Left ventricle myocardium inferior (tissue), 1 donor: ENCODE measurements at regions not wholly inside any gene's neighbourhood (a gene's known extent, or its start where the extent isn't known, plus 50 kb on each side); places are given as distances from the start of the nearest gene placed in this dataset.
"Not testable (repeated sequence)": the region's sequence is repeated elsewhere in the genome, so short reads cannot be mapped to it uniquely, and the experiment has no call there.

Source experiments
- DNase-seq: peaks from one replicate; pipeline ENCODE4 v3.0.0-alpha.2; 2020
- H3K27ac ChIP-seq: fragments of 200-600 bp; replicated peaks from 2 replicates; pipeline ENCODE4 v1.8.0; 2021
- H3K27me3 ChIP-seq: fragments of 200-600 bp; 2 replicates; pipeline ENCODE4 v1.8.0; 2021; ENCODE audit warnings: low read depth
- H3K36me3 ChIP-seq: fragments of 200-600 bp; 2 replicates; pipeline ENCODE4 v1.8.0; 2021
- H3K4me1 ChIP-seq: fragments of 200-600 bp; 2 replicates; pipeline ENCODE4 v1.8.0; 2021
- H3K4me3 ChIP-seq: fragments of 200-600 bp; 2 replicates; pipeline ENCODE4 v1.8.0; 2021; ENCODE audit warnings: mild to moderate bottlenecking, moderate library complexity
- H3K9me3 ChIP-seq: fragments of 200-600 bp; replicated peaks from 2 replicates; pipeline ENCODE4 v1.8.0; 2021
- intact Hi-C: fragments of 100-400 bp; cut with micrococcal nuclease; formaldehyde crosslinking; loops from one replicate; pipeline ENCODE4 v1.11.0; 2022
- TF ChIP-seq, protein P1 (sequence below): fragments of 200-600 bp; IDR thresholded peaks from 2 replicates; pipeline ENCODE4 v1.8.0; 2021; ENCODE audit warnings: antibody characterized with exemption, mild to moderate bottlenecking, borderline replicate concordance
- donor health status: DM: no; HTN: yes; CAD: no; lungs with severe emphysema.

DNA sequence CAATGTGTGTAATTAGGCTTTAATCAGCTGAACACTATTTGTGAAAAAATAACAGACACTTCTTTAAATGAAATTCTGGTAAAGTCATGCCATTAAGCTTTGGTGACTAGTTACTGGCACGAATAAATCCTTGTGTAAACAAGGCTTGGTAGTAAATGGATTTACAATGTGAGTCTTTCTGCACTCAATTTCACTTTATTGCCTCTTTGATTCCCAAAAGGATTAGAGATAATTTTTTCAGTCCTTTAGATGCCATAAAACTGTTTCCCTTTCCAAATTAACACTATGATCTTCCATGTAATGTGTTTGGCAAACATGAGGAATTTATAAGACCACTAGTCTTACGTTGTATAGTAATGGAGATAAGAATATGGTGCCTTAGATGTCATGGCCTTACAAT, 339.5 kb upstream of the DNAJC19 start:
- TF ChIP-seq, protein P1, sequence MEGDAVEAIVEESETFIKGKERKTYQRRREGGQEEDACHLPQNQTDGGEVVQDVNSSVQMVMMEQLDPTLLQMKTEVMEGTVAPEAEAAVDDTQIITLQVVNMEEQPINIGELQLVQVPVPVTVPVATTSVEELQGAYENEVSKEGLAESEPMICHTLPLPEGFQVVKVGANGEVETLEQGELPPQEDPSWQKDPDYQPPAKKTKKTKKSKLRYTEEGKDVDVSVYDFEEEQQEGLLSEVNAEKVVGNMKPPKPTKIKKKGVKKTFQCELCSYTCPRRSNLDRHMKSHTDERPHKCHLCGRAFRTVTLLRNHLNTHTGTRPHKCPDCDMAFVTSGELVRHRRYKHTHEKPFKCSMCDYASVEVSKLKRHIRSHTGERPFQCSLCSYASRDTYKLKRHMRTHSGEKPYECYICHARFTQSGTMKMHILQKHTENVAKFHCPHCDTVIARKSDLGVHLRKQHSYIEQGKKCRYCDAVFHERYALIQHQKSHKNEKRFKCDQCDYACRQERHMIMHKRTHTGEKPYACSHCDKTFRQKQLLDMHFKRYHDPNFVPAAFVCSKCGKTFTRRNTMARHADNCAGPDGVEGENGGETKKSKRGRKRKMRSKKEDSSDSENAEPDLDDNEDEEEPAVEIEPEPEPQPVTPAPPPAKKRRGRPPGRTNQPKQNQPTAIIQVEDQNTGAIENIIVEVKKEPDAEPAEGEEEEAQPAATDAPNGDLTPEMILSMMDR, result no peak
- H3K27ac ChIP-seq, result no peak overlapping the region
- no peak overlapping the region for H3K4me3 ChIP-seq
- DNase-seq, result no peak
- intact Hi-C loops, result loop anchor here (5.0 kb wide), 1 partner anchor 368 kb away; no protein-coding TSS in a partner anchor
- no peaks in the 10 kb centered on the region for H3K9me3 ChIP-seq
- no peaks in the 10 kb centered on the region for H3K4me1 ChIP-seq
- no peaks in the 10 kb centered on the region for H3K27me3 ChIP-seq
- H3K36me3 ChIP-seq, result no peaks in the 10 kb centered on the region

DNA sequence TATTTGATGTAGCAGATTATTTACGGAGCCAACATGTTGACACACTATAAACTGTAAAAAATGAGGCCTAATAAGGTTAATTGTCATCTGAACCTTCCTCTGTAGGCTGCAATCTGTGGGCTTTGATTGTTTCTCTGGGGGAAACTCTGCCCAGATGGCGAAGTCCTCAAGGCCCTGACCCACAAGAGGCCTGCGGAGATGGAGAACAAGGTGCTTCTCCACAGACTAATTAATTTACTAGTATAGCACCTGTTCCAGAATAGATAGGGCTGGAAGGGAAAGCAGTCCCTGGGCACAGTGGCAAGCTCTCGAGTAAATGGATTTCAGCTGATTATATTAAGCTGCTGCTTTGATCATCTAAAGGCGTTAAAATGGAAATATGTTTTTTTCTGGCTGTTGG, 338.8 kb upstream of the DNAJC19 start:
- H3K27ac ChIP-seq, result no peak overlapping the region
- no peaks in the 10 kb centered on the region for H3K27me3 ChIP-seq
- TF ChIP-seq, protein P1, result no peak
- no peak overlapping the region for H3K4me3 ChIP-seq
- H3K9me3 ChIP-seq, result no peaks in the 10 kb centered on the region
- DNase-seq, result no peak
- no peaks in the 10 kb centered on the region for H3K4me1 ChIP-seq
- H3K36me3 ChIP-seq, result no peaks in the 10 kb centered on the region
- intact Hi-C loops, result loop anchor here (5.0 kb wide), 1 partner anchor 369 kb away; no protein-coding TSS in a partner anchor

DNA sequence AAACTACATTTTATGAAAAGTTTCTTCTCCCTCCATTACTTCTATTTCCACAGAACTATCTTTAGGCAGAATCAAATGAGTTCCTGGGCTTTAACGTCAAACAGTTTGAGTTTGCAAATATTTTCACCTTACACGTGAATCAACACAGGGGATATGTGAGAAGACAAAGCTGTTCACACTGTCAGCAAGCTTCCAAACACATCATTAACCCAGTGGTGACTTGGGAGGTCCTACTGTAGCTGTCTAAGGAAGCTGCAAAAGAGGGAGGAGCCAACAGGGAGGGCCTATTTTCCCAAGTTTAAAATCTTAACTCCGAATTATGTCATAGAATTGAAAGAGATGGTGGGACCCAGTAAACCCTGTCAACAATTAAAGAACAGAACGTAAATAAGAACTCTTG, 337.8 kb upstream of the DNAJC19 start:
- H3K27me3 ChIP-seq, result no peaks in the 10 kb centered on the region
- DNase-seq, result no peak
- H3K27ac ChIP-seq, result no peak overlapping the region
- no peak overlapping the region for H3K4me3 ChIP-seq
- H3K9me3 ChIP-seq, result peaks cover 7% of the 10 kb centered on the region
- intact Hi-C loops, result loop anchor here (5.0 kb wide), 1 partner anchor 370 kb away; no protein-coding TSS in a partner anchor
- H3K36me3 ChIP-seq, result no peaks in the 10 kb centered on the region
- TF ChIP-seq, protein P1, result no peak
- no peaks in the 10 kb centered on the region for H3K4me1 ChIP-seq

DNA sequence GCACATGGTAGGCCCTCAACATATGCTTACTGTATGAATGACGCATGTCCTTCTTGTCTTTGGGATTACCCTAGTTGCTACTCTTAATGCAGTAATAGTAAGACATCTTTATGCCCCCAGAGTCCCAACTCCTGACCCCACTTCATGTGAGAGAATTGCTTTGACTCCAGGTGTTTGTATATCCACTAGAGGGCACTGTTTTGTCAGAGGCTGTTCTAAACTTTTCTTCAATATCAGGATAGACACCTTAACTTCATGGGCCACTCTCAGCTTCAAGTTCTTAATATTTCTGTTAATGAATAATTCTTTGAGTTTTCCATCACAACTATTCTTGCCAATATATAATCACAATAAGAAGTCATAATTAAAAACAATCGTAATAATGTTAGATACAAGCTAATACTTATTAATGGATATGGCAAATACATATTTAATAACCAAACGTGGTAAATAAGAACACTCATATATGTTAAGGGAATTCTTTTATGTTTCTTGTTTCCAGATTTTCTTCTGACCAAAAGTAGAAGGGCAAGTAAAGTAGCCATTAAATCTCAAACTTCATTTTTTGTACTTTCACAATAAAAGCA, 337.2 kb upstream of the DNAJC19 start:
- intact Hi-C loops, result loop anchor here (5.0 kb wide), 1 partner anchor 371 kb away; no protein-coding TSS in a partner anchor
- Histone ChIP-seq H3K4me1 (no peaks in the 10 kb centered on the region), H3K27me3 (no peaks in the 10 kb centered on the region), H3K9me3 (peaks cover 12% of the 10 kb centered on the region), H3K27ac (no peak overlapping the region), H3K4me3 (no peak overlapping the region), H3K36me3 (no peaks in the 10 kb centered on the region)
- TF ChIP-seq, protein P1, result peak; percentile 68
- no peak for DNase-seq

DNA sequence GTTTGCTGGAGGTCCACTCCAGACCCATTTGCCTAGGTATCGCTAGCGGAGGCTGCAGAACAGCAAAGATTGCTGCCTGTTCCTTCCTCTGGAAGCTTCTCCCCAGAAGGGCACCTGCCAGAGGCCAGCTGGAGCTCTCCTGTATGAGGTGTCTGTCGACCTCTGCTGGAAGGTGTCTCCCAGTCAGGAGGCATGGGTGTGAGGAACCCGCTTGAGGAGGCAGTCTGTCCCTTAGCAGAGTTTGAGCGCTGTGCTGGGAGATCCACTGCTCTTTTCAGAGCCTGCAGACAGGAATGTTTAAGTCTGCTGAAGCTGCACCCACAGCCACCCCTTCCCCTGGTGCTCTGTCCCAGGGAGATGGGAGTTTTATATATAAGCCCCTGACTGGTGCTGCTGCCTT, 335.0 kb upstream of the DNAJC19 start:
- H3K4me3 ChIP-seq, intact Hi-C loops, H3K27me3 ChIP-seq, H3K36me3 ChIP-seq, H3K27ac ChIP-seq, DNase-seq, H3K4me1 ChIP-seq: not testable (repeated sequence)
- peaks cover 12% of the 10 kb centered on the region for H3K9me3 ChIP-seq

DNA sequence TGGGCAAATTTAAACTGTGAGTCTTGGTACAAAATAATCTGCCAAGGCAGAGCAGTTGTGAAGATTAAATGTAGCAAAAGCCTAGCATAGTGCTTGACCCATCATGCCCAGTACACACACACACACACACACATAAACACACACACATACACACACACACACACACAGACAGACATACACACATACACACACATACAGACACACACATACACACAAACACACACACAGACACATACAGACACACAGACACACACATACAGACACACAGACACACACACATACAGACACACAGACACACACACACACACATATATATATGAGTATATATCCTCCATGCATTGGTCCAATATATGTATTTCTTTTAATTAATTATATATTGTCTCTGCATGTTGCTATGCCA, 328.8 kb upstream of the DNAJC19 start:
- TF ChIP-seq, protein P1, result no peak
- H3K27ac ChIP-seq, result no peak overlapping the region

More for the DNA sequence above, 328.8 kb upstream of the DNAJC19 start:
- no peak overlapping the region for H3K4me3 ChIP-seq
- H3K4me1 ChIP-seq, result no peaks in the 10 kb centered on the region
- no peaks in the 10 kb centered on the region for H3K27me3 ChIP-seq
- intact Hi-C loops, result no loop called here
- no peak for DNase-seq
- peaks cover 12% of the 10 kb centered on the region for H3K9me3 ChIP-seq
- no peaks in the 10 kb centered on the region for H3K36me3 ChIP-seq
